HG03432 (cell line): ENCODE measurements at regions not wholly inside any gene's neighbourhood (a gene's known extent, or its start where the extent isn't known, plus 50 kb on each side); places are given as distances from the start of the nearest gene placed in this dataset.

Source experiments
- ATAC-seq: cut with Tn5 transposase; IDR thresholded peaks from one replicate; pipeline ENCODE4 v1.9.1; 2021; ENCODE audit warnings: mild to moderate bottlenecking, moderate library complexity; ENCODE audit not compliant: unreplicated experiment

- peak; percentile 86 for ATAC-seq
Observed at GRCh38 chr2:150729495-150729955, 242.1 kb upstream of the RND3 start.

- ATAC-seq, result no peak
Observed at GRCh38 chr2:150718280-150718679, 230.8 kb upstream of the RND3 start.

- ATAC-seq, result no peak
Observed at GRCh38 chr2:150716186-150716585, 228.7 kb upstream of the RND3 start.

GRCh38 chr2:150715501-150715900 is 228.0 kb upstream of the RND3 start:
- ATAC-seq, result no peak

- no peak for ATAC-seq
Observed at GRCh38 chr2:150710916-150711315, 223.4 kb upstream of the RND3 start.

GRCh38 chr2:150710041-150710440 is 222.6 kb upstream of the RND3 start:
- ATAC-seq, result no peak

GRCh38 chr2:150706561-150706960 is 219.1 kb upstream of the RND3 start:
- no peak for ATAC-seq

- ATAC-seq, result no peak
Observed at GRCh38 chr2:150705767-150706166, 218.3 kb upstream of the RND3 start.

GRCh38 chr2:150705357-150705756 is 217.9 kb upstream of the RND3 start:
- ATAC-seq, result no peak

GRCh38 chr2:150702791-150703190 is 215.3 kb upstream of the RND3 start:
- ATAC-seq, result no peak

GRCh38 chr2:150700666-150701580 is 213.5 kb upstream of the RND3 start:
- ATAC-seq, result no peak

GRCh38 chr2:150699218-150699617 is 211.8 kb upstream of the RND3 start:
- no peak for ATAC-seq

GRCh38 chr2:150698016-150698661 is 210.7 kb upstream of the RND3 start:
- no peak for ATAC-seq

GRCh38 chr2:150697596-150697995 is 210.1 kb upstream of the RND3 start:
- ATAC-seq, result no peak

GRCh38 chr2:150695451-150696135 is 208.1 kb upstream of the RND3 start:
- no peak for ATAC-seq

- ATAC-seq, result no peak
Observed at GRCh38 chr2:150693556-150693955, 206.1 kb upstream of the RND3 start.

GRCh38 chr2:150690870-150691269 is 203.4 kb upstream of the RND3 start:
- ATAC-seq, result no peak

GRCh38 chr2:150690261-150690660 is 202.8 kb upstream of the RND3 start:
- no peak for ATAC-seq

- ATAC-seq, result no peak
Observed at GRCh38 chr2:150689590-150689989, 202.1 kb upstream of the RND3 start.

- no peak for ATAC-seq
Observed at GRCh38 chr2:150688016-150688415, 200.5 kb upstream of the RND3 start.

GRCh38 chr2:150686391-150686790 is 198.9 kb upstream of the RND3 start:
- no peak for ATAC-seq
